Activated naive CD8-positive, alpha-beta T cell treated with anti-CD3 and anti-CD28 coated beads, Interleukin-2, amount 10 ng/mL, durations not matched to agents 7 days and 5 days (primary cell): ENCODE measurements at regions not wholly inside any gene's neighbourhood (a gene's known extent, or its start where the extent isn't known, plus 50 kb on each side); places are given as distances from the start of the nearest gene placed in this dataset.

ENCODE experiments used
- ATAC-seq: fragments of 150-1000 bp; cut with Tn5 transposase; one replicate; pipeline ENCODE4 v1.10.0; 2021; ENCODE audit warnings: low read depth, moderate library complexity
- POLR2A ChIA-PET: fragments of 350-600 bp; sonication (Branson Sonifier 250); formaldehyde crosslinking; loops from one replicate; lab custom pipeline; 2021; ENCODE audit warnings: antibody characterized with exemption; lab: Charles Lee
- DNase-seq: peaks from one replicate; pipeline ENCODE4 v3.0.0; 2021
- H3K27ac Mint-ChIP-seq: one replicate; pipeline ENCODE4 v1.8.0; 2022; ENCODE audit warnings: mild to moderate bottlenecking, mixed read lengths
- H3K27me3 Mint-ChIP-seq: one replicate; pipeline ENCODE4 v1.8.0; 2022; ENCODE audit warnings: mild to moderate bottlenecking, moderate library complexity, mixed read lengths
- H3K36me3 Mint-ChIP-seq: one replicate; pipeline ENCODE4 v1.8.0; 2021; ENCODE audit warnings: mild to moderate bottlenecking, mixed read lengths
- H3K4me1 Mint-ChIP-seq: one replicate; pipeline ENCODE4 v1.8.0; 2021; ENCODE audit warnings: mixed read lengths
- H3K4me3 Mint-ChIP-seq: one replicate; pipeline ENCODE4 v1.8.0; 2022; ENCODE audit warnings: mild to moderate bottlenecking, moderate library complexity, mixed read lengths
- H3K9me3 Mint-ChIP-seq: one replicate; pipeline ENCODE4 v1.8.0; 2021; ENCODE audit warnings: mixed read lengths

GRCh38 chr16:50437769-50438437 lies 69.1 kb upstream of the BRD7 start:
- DNase-seq: no peak
- no peak for ATAC-seq
- Mint-ChIP-seq H3K4me1 (no peaks in the 10 kb centered on the region), H3K27ac (no peak overlapping the region), H3K27me3 (peaks cover 2% of the 10 kb centered on the region), H3K4me3 (no peak overlapping the region), H3K36me3 (no peaks in the 10 kb centered on the region), H3K9me3 (peaks cover 18% of the 10 kb centered on the region)
- POLR2A ChIA-PET: no interaction called here

DNA sequence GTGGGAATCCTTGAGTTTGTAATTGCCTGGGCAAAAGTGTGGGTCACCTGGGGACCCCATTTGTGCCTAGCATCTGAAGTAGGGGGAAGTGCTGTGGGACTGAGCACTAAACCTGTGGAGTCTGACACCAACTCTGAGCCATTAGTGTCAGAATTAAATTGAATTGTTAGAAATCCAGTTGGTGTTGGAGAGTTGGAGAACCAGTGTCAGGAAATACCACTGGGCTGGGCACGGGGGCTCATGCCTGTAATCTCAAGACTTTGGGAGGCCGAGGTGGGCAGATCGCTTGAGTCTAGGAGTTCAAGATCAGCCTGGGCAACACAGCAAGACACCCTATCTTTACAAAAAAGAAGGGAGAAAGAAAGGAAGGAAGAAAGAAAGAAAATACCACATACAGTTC lies 67.5 kb upstream of the BRD7 start:
- Mint-ChIP-seq H3K36me3 (no peaks in the 10 kb centered on the region), H3K4me1 (no peaks in the 10 kb centered on the region), H3K27me3 (peaks cover 13% of the 10 kb centered on the region), H3K9me3 (peaks cover 16% of the 10 kb centered on the region), H3K4me3 (no peak overlapping the region), H3K27ac (no peak overlapping the region)
- DNase-seq (no peak), ATAC-seq (no peak)
- POLR2A ChIA-PET: no interaction called here

DNA sequence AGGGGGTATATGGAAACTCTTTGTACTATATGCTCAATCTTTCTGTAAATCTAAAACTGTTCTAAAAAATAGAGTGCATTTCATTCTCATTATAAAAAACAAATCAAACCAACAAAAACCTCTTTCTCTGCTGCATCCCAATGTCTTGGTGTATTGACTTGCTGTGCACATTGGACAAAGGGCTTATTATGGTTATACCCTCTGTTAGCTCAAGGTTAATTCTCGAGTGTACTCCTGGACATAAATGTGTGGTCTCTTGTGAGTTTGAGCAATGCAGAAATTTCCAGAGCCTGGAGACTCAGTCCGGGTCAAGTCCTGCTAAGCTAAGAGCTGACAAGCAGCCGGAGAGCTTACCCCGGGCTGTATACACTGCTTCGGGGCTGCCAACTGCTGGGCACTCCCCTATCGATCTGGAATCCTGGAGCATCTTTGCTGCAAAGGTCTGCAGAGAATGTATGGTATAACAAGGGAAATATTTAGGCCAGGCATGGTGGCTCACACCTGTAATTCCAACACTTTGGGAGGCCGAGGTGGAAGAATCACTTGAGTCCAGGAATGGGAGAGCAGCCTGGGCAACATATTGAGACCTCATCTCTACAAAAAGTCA lies 66.2 kb upstream of the BRD7 start:
- peaks cover 12% of the 10 kb centered on the region for H3K9me3 Mint-ChIP-seq
- no peaks in the 10 kb centered on the region for H3K4me1 Mint-ChIP-seq
- no peak for DNase-seq
- H3K27ac Mint-ChIP-seq: no peak overlapping the region
- H3K36me3 Mint-ChIP-seq: no peaks in the 10 kb centered on the region
- ATAC-seq: no peak
- POLR2A ChIA-PET: no interaction called here
- no peak overlapping the region for H3K4me3 Mint-ChIP-seq
- peaks cover 13% of the 10 kb centered on the region for H3K27me3 Mint-ChIP-seq

DNA sequence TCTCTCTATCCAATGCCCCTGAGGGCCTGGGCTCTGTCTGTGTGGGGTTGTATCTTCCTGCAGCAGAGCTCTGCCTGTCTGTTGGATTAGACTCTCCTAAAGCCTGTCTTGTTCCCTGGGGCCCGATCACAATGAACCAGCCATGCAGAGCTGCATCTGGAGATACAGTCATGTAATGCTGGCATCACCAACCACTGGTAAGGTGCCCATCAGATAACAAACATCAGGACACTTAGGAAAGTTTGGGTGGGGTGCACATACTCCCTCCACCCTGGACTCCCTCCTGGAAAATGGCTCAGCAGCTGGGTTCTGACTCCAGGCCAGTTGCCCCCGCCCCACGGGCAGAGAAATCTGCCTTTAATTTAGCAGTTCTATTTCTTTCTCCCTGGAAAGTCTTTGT lies 61.3 kb upstream of the BRD7 start:
- no peaks in the 10 kb centered on the region for H3K4me1 Mint-ChIP-seq
- DNase-seq (no peak), ATAC-seq (no peak)
- POLR2A ChIA-PET: no interaction called here
- no peaks in the 10 kb centered on the region for H3K36me3 Mint-ChIP-seq
- no peaks in the 10 kb centered on the region for H3K9me3 Mint-ChIP-seq
- no peak overlapping the region for H3K27ac Mint-ChIP-seq
- no peak overlapping the region for H3K4me3 Mint-ChIP-seq
- H3K27me3 Mint-ChIP-seq: peaks cover 16% of the 10 kb centered on the region

DNA sequence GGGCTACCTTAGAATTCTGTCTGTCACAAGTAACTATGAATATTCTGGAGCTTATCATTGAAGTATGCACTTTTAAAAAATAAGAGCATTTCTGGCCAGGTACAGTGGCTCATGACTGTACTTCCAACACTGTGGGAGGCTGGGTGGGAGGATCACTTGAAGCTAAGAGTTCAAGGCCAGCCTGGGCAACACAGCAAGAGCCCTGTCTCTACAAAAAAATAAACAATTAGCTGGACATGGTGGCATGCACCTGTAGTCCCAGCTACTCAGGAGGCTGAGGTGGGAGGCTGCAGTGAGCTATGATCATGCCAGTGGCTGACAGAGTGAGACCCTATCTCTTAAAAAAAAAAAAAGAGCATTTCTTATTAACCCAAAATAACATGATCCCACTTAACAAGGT lies 60.0 kb upstream of the BRD7 start:
- H3K27ac Mint-ChIP-seq: no peak overlapping the region
- no peaks in the 10 kb centered on the region for H3K36me3 Mint-ChIP-seq
- no peaks in the 10 kb centered on the region for H3K4me1 Mint-ChIP-seq
- POLR2A ChIA-PET: no interaction called here
- DNase-seq: no peak
- no peak for ATAC-seq
- no peaks in the 10 kb centered on the region for H3K9me3 Mint-ChIP-seq
- peaks cover 16% of the 10 kb centered on the region for H3K27me3 Mint-ChIP-seq
- no peak overlapping the region for H3K4me3 Mint-ChIP-seq

GRCh38 chr16:50428116-50428515 lies 59.3 kb upstream of the BRD7 start:
- H3K9me3 Mint-ChIP-seq: no peaks in the 10 kb centered on the region
- no peak for ATAC-seq
- no peak overlapping the region for H3K4me3 Mint-ChIP-seq
- no peaks in the 10 kb centered on the region for H3K36me3 Mint-ChIP-seq
- peaks cover 13% of the 10 kb centered on the region for H3K27me3 Mint-ChIP-seq
- H3K27ac Mint-ChIP-seq: no peak overlapping the region
- POLR2A ChIA-PET: no interaction called here
- no peak for DNase-seq
- no peaks in the 10 kb centered on the region for H3K4me1 Mint-ChIP-seq

- Mint-ChIP-seq H3K9me3 (peaks cover 1% of the 10 kb centered on the region), H3K4me3 (no peak overlapping the region), H3K27me3 (peaks cover 7% of the 10 kb centered on the region), H3K36me3 (no peaks in the 10 kb centered on the region), H3K4me1 (no peaks in the 10 kb centered on the region), H3K27ac (no peak overlapping the region)
- DNase-seq (no peak), ATAC-seq (no peak)
- POLR2A ChIA-PET: no interaction called here
These were observed 58.3 kb upstream of the BRD7 start for GRCh38 chr16:50427107-50427506.

- Mint-ChIP-seq H3K4me1 (no peaks in the 10 kb centered on the region), H3K27ac (no peak overlapping the region), H3K36me3 (no peaks in the 10 kb centered on the region), H3K4me3 (no peak overlapping the region), H3K27me3 (peaks cover 3% of the 10 kb centered on the region), H3K9me3 (peaks cover 6% of the 10 kb centered on the region)
- no peak for DNase-seq
- POLR2A ChIA-PET: no interaction called here
- ATAC-seq: no peak
These were observed 56.9 kb upstream of the BRD7 start for GRCh38 chr16:50425648-50426047.

GRCh38 chr16:50425044-50425443 lies 56.3 kb upstream of the BRD7 start:
- peaks cover 3% of the 10 kb centered on the region for H3K27me3 Mint-ChIP-seq
- H3K4me1 Mint-ChIP-seq: no peaks in the 10 kb centered on the region
- peaks cover 9% of the 10 kb centered on the region for H3K9me3 Mint-ChIP-seq
- ATAC-seq (no peak), DNase-seq (no peak)
- H3K27ac Mint-ChIP-seq: no peak overlapping the region
- POLR2A ChIA-PET: no interaction called here
- H3K36me3 Mint-ChIP-seq: no peaks in the 10 kb centered on the region
- no peak overlapping the region for H3K4me3 Mint-ChIP-seq

GRCh38 chr16:50422926-50423325 lies 54.1 kb upstream of the BRD7 start:
- Mint-ChIP-seq H3K27me3 (peaks cover 9% of the 10 kb centered on the region), H3K4me1 (no peaks in the 10 kb centered on the region), H3K36me3 (no peaks in the 10 kb centered on the region), H3K9me3 (peaks cover 17% of the 10 kb centered on the region), H3K27ac (no peak overlapping the region), H3K4me3 (no peak overlapping the region)
- ATAC-seq: no peak
- POLR2A ChIA-PET: no interaction called here
- no peak for DNase-seq

- ATAC-seq (no peak), DNase-seq (no peak)
- peaks cover 11% of the 10 kb centered on the region for H3K27me3 Mint-ChIP-seq
- no peak overlapping the region for H3K4me3 Mint-ChIP-seq
- peaks cover 33% of the 10 kb centered on the region for H3K9me3 Mint-ChIP-seq
- H3K4me1 Mint-ChIP-seq: no peaks in the 10 kb centered on the region
- POLR2A ChIA-PET: no interaction called here
- no peak overlapping the region for H3K27ac Mint-ChIP-seq
- H3K36me3 Mint-ChIP-seq: peaks cover 3% of the 10 kb centered on the region
These were observed 50.3 kb upstream of the BRD7 start for GRCh38 chr16:50419116-50419515.
